GM23338 (cell line): ENCODE measurements at regions not wholly inside any gene's neighbourhood (a gene's known extent, or its start where the extent isn't known, plus 50 kb on each side); places are given as distances from the start of the nearest gene placed in this dataset.
"Not testable (repeated sequence)": the region's sequence is repeated elsewhere in the genome, so short reads cannot be mapped to it uniquely, and the experiment has no call there.

Experiments
- CREB1 ChIP-seq: fragments of 250-450 bp; sonication (Bioruptor Pico); IDR thresholded peaks from 2 replicates; pipeline ENCODE4 v1.5.0; 2020; ENCODE audit warnings: low read depth, mild to moderate bottlenecking, moderate library complexity
- EZH2 ChIP-seq: fragments of 200-600 bp; sonication (generic); IDR thresholded peaks from one replicate; pipeline ENCODE4 v1.8.0; 2017; ENCODE audit warnings: antibody characterized with exemption, mild to moderate bottlenecking, low read depth; ENCODE audit not compliant: unreplicated experiment
- POLR2AphosphoS5 ChIP-seq: IDR thresholded peaks from 2 replicates; pipeline ENCODE4 v1.6.1; 2016; ENCODE audit warnings: antibody characterized with exemption, low read depth
- TF ChIP-seq, protein P1 (sequence below): IDR thresholded peaks from one replicate; pipeline ENCODE4 v1.6.1; 2018; ENCODE audit warnings: antibody characterized with exemption; ENCODE audit not compliant: unreplicated experiment
- TF ChIP-seq, protein P2 (sequence below), 2 experiments: fragments of 200-600 bp in 1 of 2; sonication (generic) in 1 of 2; conservative IDR thresholded peaks; 2 replicates each; pipeline versions ENCODE4 v1.5.1 to v1.6.1; 2016 to 2017; ENCODE audit warnings: antibody characterized with exemption in 2 of 2, low read depth in 2 of 2, mild to moderate bottlenecking in 2 of 2, moderate library complexity in 1 of 2

DNA sequence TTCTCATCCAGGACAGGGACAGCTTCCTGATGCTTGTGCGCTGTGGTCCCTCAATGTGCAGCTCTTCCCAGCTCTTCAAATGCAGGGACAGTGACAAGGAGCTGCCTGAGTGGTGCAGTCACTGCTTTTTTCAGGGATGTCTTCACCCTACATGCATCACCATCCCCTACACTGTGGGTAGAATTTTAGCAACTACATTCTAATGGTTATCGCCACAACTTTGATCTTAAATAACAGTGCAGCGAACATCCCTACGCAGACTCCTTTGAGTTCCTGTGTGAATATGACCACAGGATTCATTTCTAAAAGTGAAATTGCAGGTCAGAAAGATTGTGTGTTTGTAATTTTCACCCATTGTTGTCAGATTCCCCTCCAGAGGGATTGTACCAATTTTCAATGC lies 90.9 kb downstream of the GGTLC2 start:
- not testable (repeated sequence) for TF ChIP-seq EZH2; POLR2AphosphoS5; CREB1 (CRISPR knock-in tag)
- TF ChIP-seq, protein P1, sequence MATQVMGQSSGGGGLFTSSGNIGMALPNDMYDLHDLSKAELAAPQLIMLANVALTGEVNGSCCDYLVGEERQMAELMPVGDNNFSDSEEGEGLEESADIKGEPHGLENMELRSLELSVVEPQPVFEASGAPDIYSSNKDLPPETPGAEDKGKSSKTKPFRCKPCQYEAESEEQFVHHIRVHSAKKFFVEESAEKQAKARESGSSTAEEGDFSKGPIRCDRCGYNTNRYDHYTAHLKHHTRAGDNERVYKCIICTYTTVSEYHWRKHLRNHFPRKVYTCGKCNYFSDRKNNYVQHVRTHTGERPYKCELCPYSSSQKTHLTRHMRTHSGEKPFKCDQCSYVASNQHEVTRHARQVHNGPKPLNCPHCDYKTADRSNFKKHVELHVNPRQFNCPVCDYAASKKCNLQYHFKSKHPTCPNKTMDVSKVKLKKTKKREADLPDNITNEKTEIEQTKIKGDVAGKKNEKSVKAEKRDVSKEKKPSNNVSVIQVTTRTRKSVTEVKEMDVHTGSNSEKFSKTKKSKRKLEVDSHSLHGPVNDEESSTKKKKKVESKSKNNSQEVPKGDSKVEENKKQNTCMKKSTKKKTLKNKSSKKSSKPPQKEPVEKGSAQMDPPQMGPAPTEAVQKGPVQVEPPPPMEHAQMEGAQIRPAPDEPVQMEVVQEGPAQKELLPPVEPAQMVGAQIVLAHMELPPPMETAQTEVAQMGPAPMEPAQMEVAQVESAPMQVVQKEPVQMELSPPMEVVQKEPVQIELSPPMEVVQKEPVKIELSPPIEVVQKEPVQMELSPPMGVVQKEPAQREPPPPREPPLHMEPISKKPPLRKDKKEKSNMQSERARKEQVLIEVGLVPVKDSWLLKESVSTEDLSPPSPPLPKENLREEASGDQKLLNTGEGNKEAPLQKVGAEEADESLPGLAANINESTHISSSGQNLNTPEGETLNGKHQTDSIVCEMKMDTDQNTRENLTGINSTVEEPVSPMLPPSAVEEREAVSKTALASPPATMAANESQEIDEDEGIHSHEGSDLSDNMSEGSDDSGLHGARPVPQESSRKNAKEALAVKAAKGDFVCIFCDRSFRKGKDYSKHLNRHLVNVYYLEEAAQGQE, result not testable (repeated sequence)
- TF ChIP-seq, protein P2, sequence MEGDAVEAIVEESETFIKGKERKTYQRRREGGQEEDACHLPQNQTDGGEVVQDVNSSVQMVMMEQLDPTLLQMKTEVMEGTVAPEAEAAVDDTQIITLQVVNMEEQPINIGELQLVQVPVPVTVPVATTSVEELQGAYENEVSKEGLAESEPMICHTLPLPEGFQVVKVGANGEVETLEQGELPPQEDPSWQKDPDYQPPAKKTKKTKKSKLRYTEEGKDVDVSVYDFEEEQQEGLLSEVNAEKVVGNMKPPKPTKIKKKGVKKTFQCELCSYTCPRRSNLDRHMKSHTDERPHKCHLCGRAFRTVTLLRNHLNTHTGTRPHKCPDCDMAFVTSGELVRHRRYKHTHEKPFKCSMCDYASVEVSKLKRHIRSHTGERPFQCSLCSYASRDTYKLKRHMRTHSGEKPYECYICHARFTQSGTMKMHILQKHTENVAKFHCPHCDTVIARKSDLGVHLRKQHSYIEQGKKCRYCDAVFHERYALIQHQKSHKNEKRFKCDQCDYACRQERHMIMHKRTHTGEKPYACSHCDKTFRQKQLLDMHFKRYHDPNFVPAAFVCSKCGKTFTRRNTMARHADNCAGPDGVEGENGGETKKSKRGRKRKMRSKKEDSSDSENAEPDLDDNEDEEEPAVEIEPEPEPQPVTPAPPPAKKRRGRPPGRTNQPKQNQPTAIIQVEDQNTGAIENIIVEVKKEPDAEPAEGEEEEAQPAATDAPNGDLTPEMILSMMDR (conservative IDR thresholded peaks at IDR 0.05; ENCODE audit: low read depth in 2 of 2), result not testable (repeated sequence)
